Testis (tissue), 2 donors: ENCODE measurements at regions not wholly inside any gene's neighbourhood (a gene's known extent, or its start where the extent isn't known, plus 50 kb on each side); places are given as distances from the start of the nearest gene placed in this dataset.

Experiments used
- DNase-seq: peaks from one replicate; pipeline ENCODE4 v3.0.0-alpha.2; 2019
- H3K27ac ChIP-seq, 2 donors: fragments of 200-600 bp; sonication (generic); one replicate each; pipeline ENCODE4 v1.5.1; 2019
- H3K27me3 ChIP-seq: fragments of 200-600 bp; sonication (generic); one replicate; pipeline ENCODE4 v1.5.1; 2019
- H3K36me3 ChIP-seq: fragments of 200-600 bp; sonication (generic); one replicate; pipeline ENCODE4 v1.5.1; 2017; ENCODE audit warnings: low read depth; ENCODE audit errors: missing control alignments
- H3K4me1 ChIP-seq: fragments of 200-600 bp; sonication (generic); one replicate; pipeline ENCODE4 v1.5.1; 2019
- H3K4me3 ChIP-seq, 2 donors: fragments of 200-600 bp; sonication (generic); one replicate each; pipeline ENCODE4 v1.5.1; 2017 to 2019
- H3K9me3 ChIP-seq: fragments of 200-600 bp; sonication (generic); one replicate; pipeline ENCODE4 v1.5.1; 2017
- POLR2A ChIP-seq: fragments of 450-650 bp; IDR thresholded peaks from one replicate; pipeline ENCODE4 v1.6.1; 2017; ENCODE audit warnings: antibody characterized with exemption, mild to moderate bottlenecking, moderate library complexity
- WGBS, 2 donors: methylation state at CpG; one replicate each; pipeline ENCODE4 v1.1.5; 2018; 5-methylcytosine and 5-hydroxymethylcytosine counted together
- intact Hi-C: fragments of 100-400 bp; cut with DNase I; formaldehyde crosslinking; loops from one replicate; pipeline ENCODE4 v1.15.1; 2023; ENCODE audit warnings: low total_unique reads
- TF ChIP-seq, protein P1 (sequence below), 3 experiments: fragments of 450-650 bp in 2 of 3; fragments of 200-600 bp in 1 of 3; sonication (generic) in 1 of 3; IDR thresholded peaks; one replicate each; pipeline ENCODE4 v1.5.1; 2016 to 2019; ENCODE audit warnings: antibody characterized with exemption in 3 of 3, mild to moderate bottlenecking in 2 of 3, moderate library complexity in 1 of 3

DNA sequence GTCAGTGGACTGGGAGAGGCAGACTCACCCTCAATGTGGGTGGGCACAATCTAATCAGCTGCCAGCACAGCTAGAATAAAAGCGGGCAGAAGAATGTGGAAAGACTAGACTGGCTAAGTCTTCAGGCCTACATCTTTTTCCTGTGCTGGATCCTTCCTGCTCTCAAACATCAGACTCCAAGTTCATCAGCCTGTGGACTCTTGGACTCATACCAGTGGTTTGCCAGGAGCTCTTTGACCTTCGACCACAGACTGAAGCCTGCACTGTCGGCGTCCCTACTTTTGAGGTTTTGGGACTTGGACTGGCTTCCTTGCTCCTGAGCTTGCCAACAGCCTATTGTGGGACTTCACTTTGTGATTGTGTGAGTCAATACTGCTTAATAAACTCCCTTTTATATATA is 68.0 kb downstream of the CNTN3 start:
- Histone ChIP-seq H3K36me3 (no peaks in the 10 kb centered on the region), H3K27me3 (no peaks in the 10 kb centered on the region), H3K4me1 (no peaks in the 10 kb centered on the region), H3K9me3 (no peaks in the 10 kb centered on the region), H3K27ac (no peak overlapping the region), H3K4me3 (no peak overlapping the region)
- DNase-seq, result no peak
- 56 to 63% methylated on average over 4 of the region's 4 CpGs for WGBS, 2 donors
- TF ChIP-seq, protein P1, sequence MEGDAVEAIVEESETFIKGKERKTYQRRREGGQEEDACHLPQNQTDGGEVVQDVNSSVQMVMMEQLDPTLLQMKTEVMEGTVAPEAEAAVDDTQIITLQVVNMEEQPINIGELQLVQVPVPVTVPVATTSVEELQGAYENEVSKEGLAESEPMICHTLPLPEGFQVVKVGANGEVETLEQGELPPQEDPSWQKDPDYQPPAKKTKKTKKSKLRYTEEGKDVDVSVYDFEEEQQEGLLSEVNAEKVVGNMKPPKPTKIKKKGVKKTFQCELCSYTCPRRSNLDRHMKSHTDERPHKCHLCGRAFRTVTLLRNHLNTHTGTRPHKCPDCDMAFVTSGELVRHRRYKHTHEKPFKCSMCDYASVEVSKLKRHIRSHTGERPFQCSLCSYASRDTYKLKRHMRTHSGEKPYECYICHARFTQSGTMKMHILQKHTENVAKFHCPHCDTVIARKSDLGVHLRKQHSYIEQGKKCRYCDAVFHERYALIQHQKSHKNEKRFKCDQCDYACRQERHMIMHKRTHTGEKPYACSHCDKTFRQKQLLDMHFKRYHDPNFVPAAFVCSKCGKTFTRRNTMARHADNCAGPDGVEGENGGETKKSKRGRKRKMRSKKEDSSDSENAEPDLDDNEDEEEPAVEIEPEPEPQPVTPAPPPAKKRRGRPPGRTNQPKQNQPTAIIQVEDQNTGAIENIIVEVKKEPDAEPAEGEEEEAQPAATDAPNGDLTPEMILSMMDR (IDR thresholded peaks at IDR 0.05), result no peak
- TF ChIP-seq POLR2A, result no peak
- intact Hi-C loops, result no loop called here

DNA sequence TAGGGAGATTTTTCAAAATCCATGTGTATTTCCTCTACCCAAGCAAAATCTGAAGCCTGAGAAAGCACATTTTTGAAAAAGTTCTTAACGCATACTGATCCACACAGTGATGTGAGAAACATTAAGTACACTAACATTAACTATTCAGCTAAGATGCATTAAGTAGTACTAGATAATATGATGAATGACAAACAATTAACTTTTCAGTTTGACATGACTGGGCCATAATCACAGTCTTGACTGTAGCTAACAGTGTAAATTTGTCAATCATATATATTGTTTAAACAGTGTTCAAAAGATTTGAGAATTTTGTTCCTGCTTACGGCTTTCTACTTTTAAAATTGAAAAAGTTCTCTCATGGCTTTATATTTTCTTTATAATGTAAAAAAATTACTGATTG is 72.0 kb downstream of the CNTN3 start:
- H3K4me1 ChIP-seq, result no peaks in the 10 kb centered on the region
- H3K36me3 ChIP-seq, result no peaks in the 10 kb centered on the region
- TF ChIP-seq, protein P1 (IDR thresholded peaks at IDR 0.05), result no peak
- H3K4me3 ChIP-seq, result no peak overlapping the region
- no peaks in the 10 kb centered on the region for H3K9me3 ChIP-seq
- H3K27ac ChIP-seq, result no peak overlapping the region
- no peaks in the 10 kb centered on the region for H3K27me3 ChIP-seq
- no peak for DNase-seq
- 93 to 95% methylated on average over 2 of the region's 2 CpGs for WGBS, 2 donors
- intact Hi-C loops, result no loop called here

DNA sequence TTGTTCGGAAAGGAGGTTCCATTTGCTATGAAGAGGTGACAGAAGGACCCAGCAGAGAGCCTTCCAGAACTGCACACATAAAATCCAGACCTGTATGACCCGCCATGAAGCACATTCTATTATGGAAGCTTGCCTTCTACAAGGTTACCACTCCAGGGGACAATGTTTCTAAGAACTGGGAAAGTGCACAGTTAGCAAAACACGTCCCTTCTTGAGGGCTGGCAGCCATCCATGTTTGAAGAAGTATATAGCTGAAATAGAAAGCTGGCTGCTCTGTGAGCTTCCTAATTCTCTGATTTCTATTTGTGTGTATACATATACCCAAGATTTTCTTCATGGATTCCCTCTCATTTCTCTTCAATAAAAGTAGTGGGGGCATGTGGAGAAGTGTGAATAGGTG is 74.6 kb downstream of the CNTN3 start:
- H3K27me3 ChIP-seq, result no peaks in the 10 kb centered on the region
- WGBS, 2 donors, result 62 to 71% methylated on average over 3 of the region's 3 CpGs
- no peak overlapping the region for H3K4me3 ChIP-seq
- no peak overlapping the region for H3K27ac ChIP-seq
- no peaks in the 10 kb centered on the region for H3K4me1 ChIP-seq
- H3K36me3 ChIP-seq, result no peaks in the 10 kb centered on the region
- no peaks in the 10 kb centered on the region for H3K9me3 ChIP-seq
- TF ChIP-seq POLR2A, result no peak
- TF ChIP-seq, protein P1 (IDR thresholded peaks at IDR 0.05), result no peak
- no peak for DNase-seq
- intact Hi-C loops, result no loop called here

DNA sequence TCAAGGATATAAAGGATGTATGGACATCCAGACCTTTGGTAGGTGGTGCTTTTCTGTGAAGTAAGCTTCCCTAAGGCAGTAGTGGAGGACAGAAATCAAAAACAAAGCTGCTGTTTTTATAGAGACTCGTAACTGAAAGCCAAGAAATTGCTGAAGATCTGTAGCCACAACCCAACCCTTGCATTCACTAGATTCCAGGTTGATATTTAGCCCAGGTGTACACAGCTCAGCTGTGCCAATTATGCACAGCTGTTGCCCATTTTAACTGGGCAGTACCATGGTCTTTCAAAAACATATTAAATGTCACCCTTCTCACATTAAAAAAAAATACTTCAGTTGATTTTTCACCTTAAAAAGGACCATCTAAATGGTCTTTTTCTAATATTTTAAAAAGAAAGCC is 75.8 kb downstream of the CNTN3 start:
- intact Hi-C loops, result no loop called here
- no peak overlapping the region for H3K27ac ChIP-seq
- WGBS, 2 donors, result 49 to 64% methylated on average over 1 of the region's 1 CpG
- no peaks in the 10 kb centered on the region for H3K4me1 ChIP-seq
- no peaks in the 10 kb centered on the region for H3K36me3 ChIP-seq
- DNase-seq, result no peak
- H3K27me3 ChIP-seq, result no peaks in the 10 kb centered on the region
- TF ChIP-seq, protein P1 (IDR thresholded peaks at IDR 0.05), result no peak
- TF ChIP-seq POLR2A, result no peak
- no peak overlapping the region for H3K4me3 ChIP-seq
- H3K9me3 ChIP-seq, result no peaks in the 10 kb centered on the region

DNA sequence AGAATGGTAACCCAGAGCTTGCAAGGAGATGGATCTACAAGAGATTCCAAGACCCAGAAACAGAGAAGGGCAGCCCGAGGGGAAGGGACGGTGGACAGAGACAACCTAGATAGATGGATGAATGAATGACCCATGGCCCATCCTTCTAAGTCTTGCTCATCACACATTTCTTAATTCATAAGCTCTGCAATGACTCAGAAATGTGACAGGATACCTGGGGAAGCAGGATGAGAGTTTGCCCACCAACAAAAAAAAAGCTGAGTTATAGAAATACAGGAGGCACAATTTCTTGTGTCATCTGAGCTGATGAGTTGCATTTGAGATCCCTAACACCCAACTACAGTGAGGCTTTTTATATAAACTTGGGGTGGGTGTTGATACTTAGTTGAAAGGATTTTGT is 76.6 kb downstream of the CNTN3 start:
- intact Hi-C loops, result no loop called here
- no peaks in the 10 kb centered on the region for H3K4me1 ChIP-seq
- no peak for DNase-seq
- H3K9me3 ChIP-seq, result no peaks in the 10 kb centered on the region
- no peak overlapping the region for H3K4me3 ChIP-seq
- H3K27me3 ChIP-seq, result no peaks in the 10 kb centered on the region
- no peak for TF ChIP-seq POLR2A
- TF ChIP-seq, protein P1 (IDR thresholded peaks at IDR 0.05), result no peak
- 86 to 89% methylated on average over 2 of the region's 2 CpGs for WGBS, 2 donors
- no peaks in the 10 kb centered on the region for H3K36me3 ChIP-seq
- no peak overlapping the region for H3K27ac ChIP-seq
